EL (cell line): ENCODE measurements at regions not wholly inside any gene's neighbourhood (a gene's known extent, or its start where the extent isn't known, plus 50 kb on each side); places are given as distances from the start of the nearest gene placed in this dataset.

ENCODE experiments used
- DNase-seq: peaks from one replicate; pipeline ENCODE4 v3.0.0-alpha.2; 2016

DNA sequence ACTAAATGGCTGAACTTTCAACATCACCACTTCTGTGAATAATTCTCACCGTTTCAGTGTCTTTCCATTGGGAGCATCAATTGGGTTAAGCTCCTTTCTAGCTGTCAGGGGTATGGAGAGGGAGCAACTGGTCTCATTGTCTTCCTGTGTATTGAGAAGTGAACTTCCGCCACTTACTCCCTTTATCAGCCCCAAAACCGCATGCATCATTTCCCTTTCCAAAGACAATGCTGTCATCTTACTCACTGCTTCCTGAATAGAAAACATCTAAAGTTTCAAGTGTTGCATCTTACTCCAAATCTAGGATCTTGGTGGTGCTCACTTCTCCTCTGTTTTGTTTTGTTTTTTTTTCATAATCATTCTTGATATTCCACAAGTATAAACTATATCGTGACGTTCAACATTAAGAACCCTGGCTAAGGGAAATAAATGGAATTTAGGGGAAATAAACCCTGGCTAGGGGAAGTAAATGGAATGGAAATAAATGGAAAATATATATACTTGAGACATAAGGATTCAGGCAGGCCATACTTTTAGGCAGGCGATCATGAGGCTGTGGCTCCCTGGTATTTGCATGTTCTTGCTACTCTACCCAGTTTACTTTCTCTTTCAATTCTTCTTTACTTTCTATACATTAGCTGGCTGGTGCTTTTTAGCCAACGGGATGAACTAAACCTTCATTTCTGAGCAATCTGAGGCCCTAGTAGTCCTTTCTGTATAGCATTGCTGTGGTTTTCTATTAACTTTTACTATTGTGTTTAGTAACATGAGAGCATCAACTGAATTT is 371.9 kb downstream of the BMPER start:
- DNase-seq = peak; percentile 49

DNA sequence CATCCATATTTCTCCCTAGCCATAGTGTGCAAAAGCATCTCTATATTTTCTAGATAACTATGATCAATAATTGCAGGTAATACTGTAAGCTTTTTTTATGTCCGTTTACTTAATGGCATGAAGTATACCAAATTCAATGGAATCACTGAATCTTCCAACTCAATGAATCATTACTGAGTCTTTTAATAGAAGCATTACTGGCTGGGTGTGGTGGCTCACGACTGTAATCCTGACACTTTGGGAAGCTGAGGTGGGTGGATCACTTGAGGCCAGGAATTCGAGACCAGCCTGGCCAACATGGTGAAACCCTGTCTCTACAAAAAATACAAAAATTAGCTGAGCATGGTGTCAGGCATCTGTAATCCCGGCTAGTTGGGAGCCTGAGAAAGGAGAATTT is 372.5 kb downstream of the BMPER start:
- no peak for DNase-seq

DNA sequence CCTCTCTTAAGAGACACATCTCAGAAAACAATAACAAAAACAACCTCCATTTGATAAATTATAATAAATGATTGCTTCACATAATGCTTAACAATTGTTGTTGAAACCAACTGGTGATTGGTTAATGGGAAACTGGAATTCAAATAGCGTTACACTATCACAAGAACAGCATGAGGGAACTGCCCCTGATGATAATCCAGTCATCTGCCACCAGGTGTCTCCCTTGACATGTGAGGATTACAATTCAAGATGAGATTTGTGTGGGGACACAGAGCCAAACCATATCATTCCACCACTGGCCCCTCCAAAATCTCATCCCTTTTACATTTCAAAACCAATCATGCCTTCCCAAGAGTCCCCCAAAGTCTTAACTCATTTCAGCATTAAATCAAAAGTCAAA is 375.9 kb downstream of the BMPER start:
- peak; percentile 15 for DNase-seq

DNA sequence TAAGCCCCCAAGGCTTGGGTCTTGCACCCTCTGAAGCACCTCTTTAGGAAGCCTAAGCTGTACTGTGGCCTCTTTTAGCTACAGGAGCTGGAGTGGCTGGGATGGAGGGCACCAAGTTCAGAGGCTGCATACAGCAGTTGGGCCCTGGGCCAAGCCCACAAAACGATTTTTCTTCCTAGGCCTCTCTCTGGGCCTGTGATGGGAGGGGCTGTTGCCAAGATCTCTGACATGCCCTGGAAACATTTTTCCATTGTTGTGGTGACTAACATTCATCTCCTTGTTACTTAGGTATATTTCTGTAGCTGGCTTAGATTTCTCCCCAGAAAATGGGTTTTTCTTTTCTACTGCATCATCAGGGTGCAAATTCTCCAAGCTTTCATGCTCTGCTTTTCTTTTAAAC is 375.7 kb upstream of the NPSR1 start:
- no peak for DNase-seq

DNA sequence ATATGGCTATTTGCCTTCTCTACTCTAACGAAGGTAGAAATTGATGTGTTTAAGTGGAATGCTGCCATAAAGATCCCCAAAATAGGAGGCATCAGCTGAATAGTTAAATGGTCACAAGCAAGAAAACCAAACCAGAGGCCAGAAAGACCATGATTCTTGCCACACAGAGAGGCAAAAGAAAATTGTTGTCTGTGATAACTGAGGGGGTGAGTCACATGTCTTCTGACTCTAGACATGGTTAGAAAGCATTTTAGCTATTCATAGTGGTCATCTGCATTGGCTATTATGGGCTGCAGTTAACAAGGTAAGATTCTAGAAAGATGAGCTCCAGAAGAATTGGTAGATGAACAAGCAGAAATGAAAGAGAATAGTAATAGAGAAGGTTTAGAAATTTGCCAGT is 361.4 kb upstream of the NPSR1 start:
- peak; percentile 47 for DNase-seq

DNA sequence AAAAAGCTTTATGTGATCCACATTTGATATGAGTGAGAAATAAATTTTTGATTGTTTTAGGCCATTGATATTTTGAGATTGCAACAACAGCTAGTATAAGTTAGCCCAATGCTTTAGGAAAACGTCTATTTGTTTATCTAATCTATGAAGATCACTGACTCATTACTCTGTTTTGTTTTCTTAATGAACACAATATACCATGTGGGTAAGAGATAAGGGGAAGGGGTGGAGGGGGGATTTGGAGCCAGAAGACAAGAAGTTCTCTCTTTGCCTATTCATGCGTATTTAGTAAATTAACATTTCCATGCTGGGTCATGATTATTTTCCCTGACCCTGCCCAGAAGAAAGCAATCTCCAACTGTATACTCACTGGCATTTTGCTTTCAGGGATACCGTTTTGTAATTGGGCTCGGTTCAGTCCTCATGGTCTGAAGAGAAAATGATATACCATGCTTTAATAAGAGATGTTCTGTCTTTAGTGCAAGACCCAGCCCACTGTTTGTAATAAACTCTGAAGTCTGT is 359.5 kb upstream of the NPSR1 start:
- no peak for DNase-seq

DNA sequence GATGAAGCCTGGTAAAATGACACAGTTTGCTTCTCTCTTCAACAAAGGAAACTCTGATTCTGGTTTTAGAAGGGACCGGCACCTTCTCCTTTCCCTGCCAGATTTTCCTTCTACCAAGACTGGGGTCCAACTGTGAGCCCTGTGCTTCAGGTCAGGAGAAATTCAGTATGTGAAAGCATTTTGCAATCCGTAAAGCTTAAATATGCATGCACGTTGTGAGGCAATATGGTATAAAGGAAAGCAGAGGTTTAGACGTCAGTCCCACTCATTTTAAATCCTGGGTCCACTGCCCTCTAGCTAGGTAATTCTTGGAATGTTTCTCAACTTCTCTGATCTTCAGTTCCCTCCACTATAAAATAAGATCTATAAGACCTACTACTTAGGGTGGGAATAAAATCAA is 359.0 kb upstream of the NPSR1 start:
- DNase-seq = no peak

DNA sequence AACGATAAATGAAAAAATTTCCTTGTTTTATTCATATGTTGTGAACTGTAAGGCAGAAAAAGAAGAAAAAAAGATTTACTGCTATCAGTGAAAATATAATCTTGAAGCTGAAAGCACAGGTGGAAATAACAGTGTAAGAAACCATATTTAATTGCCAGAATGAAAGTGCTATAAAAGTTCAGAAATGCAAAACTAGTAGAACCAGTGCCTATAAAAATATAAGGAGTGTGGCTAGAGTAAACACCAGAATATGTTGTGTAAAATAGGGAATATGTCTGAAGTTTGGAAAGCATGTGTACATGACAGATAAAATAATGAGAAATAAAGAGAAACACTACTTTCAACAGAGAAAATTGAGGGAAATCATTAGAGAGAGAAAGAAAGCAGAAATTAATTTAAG is 350.5 kb upstream of the NPSR1 start:
- DNase-seq = no peak

DNA sequence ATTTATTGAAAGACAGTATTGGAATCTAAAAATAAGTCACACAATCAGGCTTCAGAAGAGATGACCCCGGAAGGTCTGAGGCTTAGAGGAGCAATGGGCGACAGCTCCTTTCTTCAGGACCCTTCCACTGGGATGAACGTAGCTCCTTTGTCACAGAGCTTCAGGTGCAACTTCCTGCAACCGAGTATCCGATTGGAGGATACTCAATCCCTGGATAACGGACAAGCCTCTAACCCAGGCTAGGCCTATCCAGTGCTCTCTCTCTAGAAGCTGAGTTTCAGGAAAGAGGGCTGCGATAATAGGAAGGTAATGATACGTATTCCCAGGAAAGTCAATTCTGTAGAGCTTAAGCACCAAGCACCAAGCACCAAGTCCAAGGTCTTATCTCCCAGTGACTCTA is 349.4 kb upstream of the NPSR1 start:
- DNase-seq = no peak

DNA sequence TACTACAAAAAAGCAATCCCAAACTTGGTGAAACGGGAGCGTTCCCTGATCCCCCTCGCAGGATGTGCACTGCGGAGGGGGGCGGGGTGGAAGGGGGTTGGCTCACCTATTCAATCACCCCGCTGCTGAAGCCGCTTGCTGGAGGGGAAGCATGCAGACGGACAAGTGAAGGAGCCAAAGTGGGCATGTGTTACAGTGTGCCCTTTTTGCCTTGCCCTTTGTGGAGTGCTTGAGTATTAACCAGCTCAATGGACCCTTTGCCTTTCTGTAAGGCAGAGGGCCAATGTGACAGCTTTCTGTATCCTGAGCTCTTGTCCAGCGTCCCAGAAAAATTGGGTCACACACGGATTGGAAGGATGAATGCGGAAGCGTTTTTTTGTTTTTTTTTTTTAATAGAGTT is 348.9 kb upstream of the NPSR1 start:
- no peak for DNase-seq

DNA sequence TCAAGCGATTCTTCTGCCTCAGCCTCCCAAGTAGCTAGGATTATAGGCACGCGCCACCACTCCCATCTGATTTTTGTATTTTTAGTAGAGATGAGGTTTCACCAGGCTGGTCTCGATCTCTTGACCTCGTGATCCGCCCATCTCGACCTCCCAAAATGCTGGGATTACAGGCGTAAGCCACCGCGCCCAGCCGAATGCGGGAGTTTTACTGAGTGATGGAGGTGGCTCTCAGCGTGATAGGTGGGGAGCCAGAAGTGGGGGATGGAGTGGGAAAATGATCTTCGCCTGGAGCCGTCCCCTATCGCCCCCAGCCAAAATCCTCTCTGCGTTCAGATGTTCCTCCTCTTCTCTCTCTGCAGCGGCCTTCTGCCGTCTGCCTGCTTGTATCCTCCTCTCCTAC is 348.4 kb upstream of the NPSR1 start:
- DNase-seq = no peak

DNA sequence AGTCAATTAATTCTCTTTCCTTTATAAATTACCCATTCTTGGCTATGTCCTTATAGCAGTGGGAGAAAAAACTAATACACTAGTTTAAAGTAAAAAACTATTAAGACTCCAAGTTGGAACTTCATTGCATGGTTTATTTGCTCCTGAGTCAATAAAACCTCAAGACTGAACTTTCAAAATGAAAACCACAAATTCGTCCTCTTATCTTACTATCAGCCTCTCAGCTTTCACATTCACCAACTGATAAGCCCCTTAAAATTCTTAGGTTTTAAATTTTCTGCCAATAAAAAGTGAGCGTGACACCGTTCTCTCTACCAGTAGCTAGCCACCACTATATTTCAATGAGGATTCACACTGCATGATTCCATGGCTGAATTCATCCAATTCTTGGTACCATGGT is 346.4 kb upstream of the NPSR1 start:
- DNase-seq = no peak

DNA sequence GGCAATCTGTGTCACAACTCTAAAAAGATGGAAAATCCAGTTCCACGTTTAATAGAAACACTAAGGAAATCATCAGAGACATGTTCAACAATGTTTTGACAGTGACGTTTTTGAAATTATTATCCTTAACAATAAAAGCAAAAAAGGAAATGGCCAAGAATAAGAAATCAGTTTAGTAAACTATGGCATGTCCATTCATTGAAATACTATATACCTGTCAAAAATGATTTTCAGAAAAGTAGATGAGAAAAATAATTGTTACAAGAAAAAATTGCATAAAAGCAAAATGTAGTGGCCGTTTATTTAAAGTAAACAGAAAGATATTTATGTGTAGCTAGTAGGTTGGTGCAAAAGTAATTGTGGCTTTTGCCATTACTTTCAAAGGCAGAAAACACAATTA is 345.4 kb upstream of the NPSR1 start:
- no peak for DNase-seq

DNA sequence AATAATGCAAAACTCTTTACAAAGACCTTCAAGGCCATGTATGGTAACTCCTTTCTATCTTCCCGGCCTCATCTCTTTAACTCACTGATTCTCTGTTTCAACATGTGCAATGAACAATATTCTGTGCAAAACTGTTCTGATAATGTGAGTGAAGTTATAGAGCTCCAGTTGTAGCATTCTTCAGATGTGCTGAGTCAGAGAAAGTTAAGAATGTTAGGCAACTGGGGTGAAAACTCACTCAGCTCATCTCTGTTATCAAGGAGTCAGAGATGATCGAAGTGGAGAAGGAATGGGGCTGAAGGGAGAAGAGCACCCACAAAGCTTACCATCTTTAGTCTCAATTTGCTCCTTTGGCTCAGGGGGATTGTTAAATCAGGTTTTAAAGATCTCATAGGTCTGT is 344.7 kb upstream of the NPSR1 start:
- DNase-seq = peak; percentile 26

DNA sequence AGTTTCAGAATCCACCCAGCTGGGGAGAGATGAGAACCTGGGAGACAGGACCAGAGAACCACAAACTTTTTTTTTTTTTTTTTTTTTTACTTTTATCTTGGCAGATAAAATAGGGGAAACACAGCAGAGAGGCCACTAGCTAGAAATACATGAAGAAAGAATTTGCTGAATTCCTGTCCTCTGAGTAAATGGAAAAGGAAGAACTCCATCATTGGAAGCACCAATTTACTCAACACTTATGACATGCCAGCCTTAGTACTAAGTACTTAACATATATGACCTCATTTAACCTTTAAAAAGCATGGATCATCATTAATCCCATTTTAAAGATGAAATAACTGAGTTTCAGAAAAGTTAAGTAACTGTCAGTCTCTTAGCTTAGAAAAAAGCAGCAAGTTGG is 343.0 kb upstream of the NPSR1 start:
- DNase-seq = peak; percentile 89

DNA sequence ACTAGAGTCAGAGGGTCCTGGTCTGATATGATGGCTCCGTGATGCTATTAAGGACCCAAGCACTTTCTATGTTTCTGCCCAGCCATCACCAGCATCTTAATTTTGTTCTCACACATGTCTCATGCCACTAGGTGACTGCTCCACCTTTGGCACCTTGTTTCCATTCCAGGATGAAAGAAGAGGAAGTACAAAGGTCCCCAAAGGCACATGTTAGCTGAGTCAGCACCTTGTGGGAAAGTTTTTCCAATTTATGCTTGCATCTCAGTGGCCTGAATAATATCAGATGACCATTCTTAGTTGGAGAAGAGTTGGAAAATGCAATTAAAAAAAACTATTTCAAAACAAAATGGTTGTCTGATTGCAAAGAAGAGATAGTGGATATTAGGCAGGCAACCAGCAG is 341.0 kb upstream of the NPSR1 start:
- no peak for DNase-seq

DNA sequence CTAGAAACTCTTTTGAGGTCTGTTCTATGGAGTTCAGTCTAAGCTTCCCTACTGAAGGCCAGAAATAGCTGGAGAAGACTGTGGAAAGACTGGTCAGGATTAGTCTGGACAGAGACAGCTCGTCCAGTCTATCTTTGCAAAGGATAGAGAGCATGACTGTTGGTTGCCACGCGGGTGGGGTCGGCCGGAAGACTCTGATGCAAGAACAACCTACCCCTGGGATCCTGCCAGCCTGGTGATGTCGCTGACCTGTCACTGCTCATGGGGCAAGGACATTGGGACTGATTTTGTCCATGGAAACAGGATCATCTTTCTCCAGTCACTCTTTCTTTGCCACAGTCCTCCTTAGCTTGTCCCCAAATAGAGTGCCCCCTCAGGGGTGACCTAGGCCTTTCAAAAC is 337.6 kb upstream of the NPSR1 start:
- no peak for DNase-seq

DNA sequence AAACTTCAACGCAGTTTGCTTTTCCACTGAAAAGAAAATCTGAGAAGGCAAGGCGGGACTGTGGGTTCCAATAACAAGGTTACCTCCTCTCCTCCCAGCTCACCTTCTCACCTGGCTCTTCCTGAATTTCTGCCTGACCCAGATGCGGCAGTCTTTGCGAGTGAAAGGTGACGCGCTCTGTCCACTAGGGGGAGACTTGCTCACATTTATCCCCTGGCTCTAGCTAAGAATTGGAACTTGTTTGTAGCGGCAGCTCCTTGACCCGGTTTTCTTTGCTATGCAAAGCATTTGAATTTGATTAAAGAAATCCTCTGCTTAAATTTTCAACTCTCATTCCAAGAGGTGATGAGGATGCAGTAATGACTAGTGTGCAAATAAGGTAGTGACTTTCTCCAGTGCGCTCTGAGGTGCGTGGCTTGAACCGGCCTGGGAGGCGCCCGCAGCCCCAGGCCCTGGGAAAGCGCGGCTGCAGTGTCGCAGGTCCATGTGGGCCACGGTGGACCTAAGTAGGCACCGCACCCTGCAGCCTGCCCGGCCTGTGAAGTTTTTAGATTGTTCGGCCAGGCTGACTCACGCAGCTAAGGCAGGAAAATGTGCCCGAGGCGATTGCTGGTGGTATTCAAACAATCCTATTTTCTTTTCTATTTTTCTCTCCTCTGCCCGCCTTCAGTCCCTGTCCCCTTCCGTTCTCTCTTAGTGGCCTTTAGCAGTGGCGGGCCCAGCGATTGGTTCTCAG is 336.9 kb upstream of the NPSR1 start:
- peak; percentile 93 for DNase-seq

DNA sequence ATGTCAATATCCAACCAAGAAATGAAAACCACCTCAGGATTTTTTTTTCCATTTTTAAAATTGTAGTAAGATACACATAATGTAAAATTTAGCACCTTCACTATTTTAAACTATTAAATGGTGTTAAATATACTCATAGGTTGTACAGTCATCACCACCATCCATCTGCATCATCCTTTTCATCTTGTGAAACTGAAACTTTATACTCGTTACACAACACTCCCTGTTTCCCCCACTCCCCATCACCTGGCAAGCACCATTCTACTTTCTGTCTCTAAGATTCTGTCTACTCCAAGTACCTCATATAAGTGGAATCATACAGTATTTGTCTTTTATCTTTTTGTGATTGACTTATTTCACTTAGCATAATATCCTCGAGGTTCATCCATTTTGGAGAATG is 335.2 kb upstream of the NPSR1 start:
- DNase-seq = no peak

DNA sequence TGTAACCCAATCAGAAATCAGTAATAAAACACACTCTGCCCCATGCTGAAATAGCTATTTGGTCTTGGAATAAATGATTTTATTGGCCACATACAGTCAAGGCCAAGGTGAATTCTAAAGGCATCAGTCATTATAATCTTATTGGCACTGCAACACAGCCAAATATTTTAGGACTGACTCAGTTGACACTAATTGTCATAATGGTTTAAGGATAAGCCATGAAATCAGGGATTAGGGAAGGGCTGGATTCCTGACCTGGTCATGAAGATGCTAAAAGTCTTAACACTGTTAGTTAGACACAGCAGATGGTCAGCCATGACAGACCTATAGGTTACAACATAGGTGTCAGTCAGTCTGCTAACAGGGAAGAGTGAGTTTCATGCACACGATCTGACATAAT is 330.3 kb upstream of the NPSR1 start:
- peak; percentile 66 for DNase-seq

DNA sequence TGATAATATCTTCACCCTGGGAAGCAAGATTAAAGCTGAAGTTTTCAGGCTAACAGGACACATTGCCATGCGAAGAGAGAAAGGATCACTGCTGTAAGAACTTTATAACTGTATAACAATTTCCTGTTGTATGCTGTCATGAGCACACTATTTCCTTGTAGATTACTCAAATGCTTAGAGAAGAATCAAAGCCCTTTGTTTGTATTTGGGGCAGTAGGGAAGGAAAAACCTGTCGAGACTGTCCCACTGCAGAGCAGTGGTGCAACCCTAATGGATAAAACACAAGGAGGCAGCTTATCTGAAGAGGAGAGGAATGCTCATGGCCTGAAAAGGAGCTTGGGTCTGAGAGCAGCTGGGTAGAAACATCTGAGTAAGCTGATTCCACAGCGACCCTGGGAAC is 327.7 kb upstream of the NPSR1 start:
- no peak for DNase-seq

DNA sequence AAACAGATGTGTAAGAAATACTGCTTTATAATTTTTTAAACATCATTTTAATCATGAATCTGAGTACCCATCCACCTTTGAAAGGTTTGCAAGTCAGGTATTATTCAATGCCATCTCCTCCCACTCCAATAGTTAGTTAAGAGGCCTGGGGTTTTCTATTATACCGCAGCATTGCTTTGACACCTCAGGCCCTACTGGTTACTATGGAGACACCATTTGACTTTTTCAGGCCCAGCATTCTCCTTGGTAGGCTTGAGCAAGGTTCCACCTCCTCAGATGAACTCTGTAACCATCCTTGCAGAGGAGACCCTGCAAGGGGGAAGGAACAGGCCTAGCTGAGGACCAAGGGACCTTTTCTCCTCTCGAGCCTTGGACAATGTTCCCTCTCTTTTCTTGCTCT is 326.9 kb upstream of the NPSR1 start:
- no peak for DNase-seq

DNA sequence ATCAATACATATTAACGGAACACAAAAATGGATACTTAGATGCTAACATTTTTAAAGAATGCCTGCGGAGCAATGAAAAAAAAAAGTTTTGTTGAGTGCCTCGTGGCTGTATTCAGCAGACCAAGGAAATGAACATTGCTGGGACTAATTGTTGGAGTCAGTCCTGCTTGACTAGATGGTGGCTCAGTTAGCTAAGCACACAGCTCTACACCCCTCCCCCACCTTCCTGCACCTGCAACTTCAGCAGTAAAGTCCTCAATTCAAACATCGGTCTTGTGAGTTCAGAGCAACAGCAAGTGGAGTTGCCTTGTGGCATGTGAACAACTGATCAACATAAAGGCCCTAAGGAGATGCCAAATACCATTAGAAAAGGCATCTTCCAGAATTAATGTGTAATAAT is 326.0 kb upstream of the NPSR1 start:
- DNase-seq = no peak

DNA sequence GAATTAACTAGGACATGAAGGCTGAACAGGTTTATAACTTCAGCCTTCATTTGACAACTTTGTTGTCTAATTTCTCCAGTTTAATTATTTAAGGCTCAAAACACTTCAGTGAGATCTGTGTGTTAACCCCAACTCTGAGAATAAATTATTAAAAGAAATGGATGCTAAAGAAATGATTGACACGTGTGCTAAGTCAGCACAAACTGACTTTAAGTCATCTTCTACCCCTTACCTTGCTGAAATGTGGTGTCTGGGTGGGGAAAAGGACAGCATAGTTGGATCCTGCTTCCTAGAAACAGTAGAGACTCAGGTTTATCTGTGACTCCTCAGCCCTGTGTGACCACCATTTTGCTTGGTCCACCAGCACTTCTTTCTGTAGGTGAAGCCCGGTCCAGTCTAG is 324.8 kb upstream of the NPSR1 start:
- no peak for DNase-seq

DNA sequence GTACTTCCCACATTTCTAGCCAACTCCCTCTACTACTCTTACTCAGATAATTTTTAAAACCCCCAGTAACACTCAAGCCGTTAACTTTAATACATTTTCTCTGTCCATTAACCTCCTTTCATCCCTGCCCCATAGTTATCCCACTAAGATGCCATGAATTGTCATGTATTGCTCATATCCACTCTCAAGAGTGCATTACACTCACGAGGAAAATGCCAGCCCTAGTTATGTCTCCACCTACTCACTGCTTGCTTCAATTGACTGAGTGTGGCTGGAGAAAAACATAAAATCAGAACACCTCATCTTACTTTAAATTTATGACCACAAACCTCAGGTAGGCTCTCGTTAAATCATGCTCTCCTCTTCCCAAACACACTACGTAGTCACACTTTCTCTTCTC is 324.1 kb upstream of the NPSR1 start:
- no peak for DNase-seq
